HCT116 (cell line): ENCODE measurements at regions not wholly inside any gene's neighbourhood (a gene's known extent, or its start where the extent isn't known, plus 50 kb on each side); places are given as distances from the start of the nearest gene placed in this dataset.

ENCODE experiments used
- EZH2phosphoT487 ChIP-seq: fragments of 200-600 bp; IDR thresholded peaks from 2 replicates; pipeline ENCODE4 v1.6.1; 2018; ENCODE audit warnings: antibody characterized with exemption, borderline replicate concordance
- JUND ChIP-seq: IDR thresholded peaks from 2 replicates; pipeline ENCODE4 v1.6.1; 2012
- POLR2AphosphoS5 ChIP-seq: IDR thresholded peaks from 2 replicates; pipeline ENCODE4 v1.6.1; 2011; ENCODE audit warnings: mild to moderate bottlenecking, low read depth, low read length, moderate library complexity
- YY1 ChIP-seq: IDR thresholded peaks from 2 replicates; pipeline ENCODE4 v1.6.1; 2011; ENCODE audit warnings: low read length, low read depth, moderate library complexity, mild to moderate bottlenecking; ENCODE audit not compliant: insufficient replicate concordance; ENCODE audit errors: extremely low read depth
- ZNF274 ChIP-seq: fragments of 200-500 bp; sonication (Bioruptor generic); IDR thresholded peaks from 2 replicates; pipeline ENCODE4 v1.6.1; 2014; ENCODE audit warnings: mild to moderate bottlenecking, low read depth, low read length, inconsistent platforms
- TF ChIP-seq, protein P1 (sequence below), 3 experiments: fragments of 200-600 bp in 1 of 3; sonication (generic) in 1 of 3; IDR thresholded peaks in 2 of 3; conservative IDR thresholded peaks in 1 of 3; 2 replicates each; pipeline ENCODE4 v1.5.1; 2012 to 2017; ENCODE audit warnings: low read depth in 2 of 3, low read length in 2 of 3, antibody characterized with exemption in 1 of 3, borderline replicate concordance in 1 of 3, control low read depth in 1 of 3, mild to moderate bottlenecking in 1 of 3, mixed read lengths in 1 of 3, mixed run types in 1 of 3, moderate library complexity in 1 of 3; ENCODE audit not compliant: insufficient read depth in 1 of 3

DNA sequence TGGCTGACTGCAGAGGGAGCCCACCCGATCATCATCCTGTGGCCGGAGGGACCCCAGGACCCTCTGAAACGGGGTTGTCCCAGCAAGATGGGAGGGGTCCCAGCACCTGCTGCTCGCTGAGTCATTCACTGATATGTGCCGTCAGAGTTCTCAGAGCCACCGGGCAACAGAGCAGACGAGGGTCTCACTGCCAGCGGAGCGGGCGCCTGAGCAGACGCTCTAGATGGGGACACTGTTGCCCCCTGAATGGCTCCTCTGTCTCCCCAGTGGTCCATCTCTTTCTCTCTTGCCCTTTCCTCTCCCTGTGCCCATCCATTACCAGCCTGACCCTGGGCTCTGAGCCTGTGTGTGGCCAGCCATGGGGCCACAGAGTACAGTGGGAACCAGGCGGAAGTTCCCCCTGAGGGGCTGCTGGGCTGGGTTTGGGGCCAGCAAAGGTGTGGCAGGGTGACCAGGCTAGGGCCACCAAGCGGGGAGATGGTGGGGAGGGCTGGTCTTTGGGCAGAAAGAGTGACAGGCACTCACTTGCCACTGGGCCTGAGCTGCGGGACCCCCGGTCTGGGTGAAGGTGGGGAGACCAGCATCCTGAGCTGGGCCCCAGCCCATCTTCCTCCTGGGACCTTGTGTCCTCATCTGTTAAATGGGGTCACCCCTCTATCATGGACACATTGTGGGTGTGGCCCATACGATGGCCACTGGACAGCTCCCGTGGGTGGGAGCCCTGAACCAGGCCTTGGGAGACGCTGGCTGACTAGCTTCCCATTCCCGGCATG lies 90.9 kb downstream of the HMX1 start:
- TF ChIP-seq, protein P1, sequence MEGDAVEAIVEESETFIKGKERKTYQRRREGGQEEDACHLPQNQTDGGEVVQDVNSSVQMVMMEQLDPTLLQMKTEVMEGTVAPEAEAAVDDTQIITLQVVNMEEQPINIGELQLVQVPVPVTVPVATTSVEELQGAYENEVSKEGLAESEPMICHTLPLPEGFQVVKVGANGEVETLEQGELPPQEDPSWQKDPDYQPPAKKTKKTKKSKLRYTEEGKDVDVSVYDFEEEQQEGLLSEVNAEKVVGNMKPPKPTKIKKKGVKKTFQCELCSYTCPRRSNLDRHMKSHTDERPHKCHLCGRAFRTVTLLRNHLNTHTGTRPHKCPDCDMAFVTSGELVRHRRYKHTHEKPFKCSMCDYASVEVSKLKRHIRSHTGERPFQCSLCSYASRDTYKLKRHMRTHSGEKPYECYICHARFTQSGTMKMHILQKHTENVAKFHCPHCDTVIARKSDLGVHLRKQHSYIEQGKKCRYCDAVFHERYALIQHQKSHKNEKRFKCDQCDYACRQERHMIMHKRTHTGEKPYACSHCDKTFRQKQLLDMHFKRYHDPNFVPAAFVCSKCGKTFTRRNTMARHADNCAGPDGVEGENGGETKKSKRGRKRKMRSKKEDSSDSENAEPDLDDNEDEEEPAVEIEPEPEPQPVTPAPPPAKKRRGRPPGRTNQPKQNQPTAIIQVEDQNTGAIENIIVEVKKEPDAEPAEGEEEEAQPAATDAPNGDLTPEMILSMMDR (IDR thresholded peaks at IDR 0.05 in 2 of 3, conservative IDR thresholded peaks at IDR 0.05 in 1 of 3; ENCODE audit: borderline replicate concordance in 1 of 3, insufficient read depth in 1 of 3, low read depth in 2 of 3, low read length in 2 of 3): no peak
- no peak for TF ChIP-seq YY1
- TF ChIP-seq ZNF274: no peak
- no peak for TF ChIP-seq POLR2AphosphoS5
- TF ChIP-seq EZH2phosphoT487: no peak
- TF ChIP-seq JUND: no peak
